ENCODE measurements at regions not wholly inside any gene's neighbourhood (a gene's known extent, or its start where the extent isn't known, plus 50 kb on each side); places are given as distances from the start of the nearest gene placed in this dataset.

DNA sequence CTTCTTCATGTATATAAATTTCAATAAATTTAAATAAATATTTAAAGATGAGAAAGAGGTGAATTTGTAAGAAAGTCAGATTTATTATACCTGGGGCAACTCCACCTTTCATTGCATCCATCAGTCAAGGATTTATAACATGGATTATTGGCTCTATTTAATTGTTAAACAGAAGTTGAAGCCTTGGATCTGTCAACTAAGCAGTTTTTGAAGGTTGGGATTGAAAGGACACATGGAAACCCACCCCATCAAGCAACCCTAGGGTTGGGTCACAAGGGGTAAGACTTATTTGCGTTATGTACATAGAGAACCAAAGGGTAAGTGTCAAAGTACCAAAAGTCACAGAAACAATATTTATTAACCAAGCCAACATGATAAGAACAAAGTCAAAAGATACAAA lies 342.5 kb downstream of the ELAVL2 start:
- TF ChIP-seq CTCF (IDR thresholded peaks at IDR 0.05) (no peak), EZH2 (IDR thresholded peaks at IDR 0.05) (no peak), EZH2phosphoT487 (IDR thresholded peaks at IDR 0.05) (no peak)

All from neural progenitor cell (in vitro differentiated cells).